SU-DHL-6 (cell line): ENCODE measurements at regions not wholly inside any gene's neighbourhood (a gene's known extent, or its start where the extent isn't known, plus 50 kb on each side); places are given as distances from the start of the nearest gene placed in this dataset.

Source experiments
- H2AFZ ChIP-seq: fragments of 200-600 bp; sonication (generic); 2 replicates; pipeline ENCODE4 v1.6.1; 2014; ENCODE audit warnings: low read depth, mild to moderate bottlenecking, moderate library complexity, mixed read lengths, antibody characterized with exemption, low read length; ENCODE audit not compliant: severe bottlenecking
- H3F3A ChIP-seq: fragments of 200-600 bp; shearing (Covaris generic); 2 replicates; pipeline ENCODE4 v1.6.0; 2016; ENCODE audit warnings: antibody characterized with exemption, mild to moderate bottlenecking; ENCODE audit not compliant: insufficient read depth
- H3K27ac ChIP-seq: fragments of 200-600 bp; sonication (generic); 2 replicates; pipeline ENCODE4 v1.5.1; 2016; ENCODE audit warnings: low read depth, mild to moderate bottlenecking, low read length, moderate library complexity, mixed read lengths
- H3K27me3 ChIP-seq: fragments of 200-600 bp; sonication (generic), shearing (Covaris generic); 2 replicates; pipeline ENCODE4 v1.6.0; 2014; ENCODE audit warnings: mild to moderate bottlenecking, low read length
- H3K36me3 ChIP-seq: fragments of 200-600 bp; sonication (generic); 2 replicates; pipeline ENCODE4 v1.6.1; 2014; ENCODE audit warnings: mild to moderate bottlenecking, low read length, mixed read lengths
- H3K4me2 ChIP-seq: fragments of 300-600, 200-600 bp; shearing (Covaris generic), sonication (generic); 2 replicates; pipeline ENCODE4 v1.6.0; 2014; ENCODE audit warnings: low read length, low read depth, mild to moderate bottlenecking; ENCODE audit not compliant: poor library complexity, severe bottlenecking
- H3K4me3 ChIP-seq: fragments of 200-600 bp; sonication (generic); 2 replicates; pipeline ENCODE4 v1.5.1; 2014; ENCODE audit warnings: antibody characterized with exemption, low read length, mild to moderate bottlenecking, mixed read lengths; ENCODE audit not compliant: insufficient read depth, poor library complexity, severe bottlenecking
- H3K79me2 ChIP-seq: fragments of 200-600 bp; sonication (generic); 2 replicates; pipeline ENCODE4 v1.6.1; 2014; ENCODE audit warnings: mild to moderate bottlenecking, low read length, moderate library complexity; ENCODE audit not compliant: insufficient read depth
- H3K9ac ChIP-seq: fragments of 200-600 bp; sonication (generic); 2 replicates; pipeline ENCODE4 v1.7.0; 2014; ENCODE audit warnings: mild to moderate bottlenecking, low read length
- H3K9me2 ChIP-seq: fragments of 200-600 bp; sonication (generic); replicated peaks from 2 replicates; pipeline ENCODE4 v1.6.1; 2014; ENCODE audit warnings: low read length; ENCODE audit not compliant: insufficient read depth
- H3K9me3 ChIP-seq: fragments of 200-600 bp; sonication (generic); 2 replicates; pipeline ENCODE4 v1.6.1; 2014; ENCODE audit warnings: low read length, mixed read lengths; ENCODE audit not compliant: insufficient read depth
- H4K20me1 ChIP-seq: fragments of 200-600 bp; sonication (generic); 2 replicates; pipeline ENCODE4 v1.6.1; 2014; ENCODE audit warnings: low read depth, mild to moderate bottlenecking, antibody characterized with exemption, low read length, moderate library complexity, mixed read lengths
- EZH2phosphoT487 ChIP-seq: fragments of 200-600 bp; sonication (generic), shearing (Covaris generic); conservative IDR thresholded peaks from 2 replicates; pipeline ENCODE4 v1.6.1; 2018; ENCODE audit warnings: mild to moderate bottlenecking, antibody characterized with exemption, low read length, moderate library complexity, mixed read lengths
- TF ChIP-seq, protein P1 (sequence below): fragments of 200-600 bp; sonication (generic); IDR thresholded peaks from one replicate; pipeline ENCODE4 v1.5.1; 2017; ENCODE audit warnings: antibody characterized with exemption, mild to moderate bottlenecking, low read length, moderate library complexity; ENCODE audit not compliant: insufficient read depth, poor library complexity, severe bottlenecking

DNA sequence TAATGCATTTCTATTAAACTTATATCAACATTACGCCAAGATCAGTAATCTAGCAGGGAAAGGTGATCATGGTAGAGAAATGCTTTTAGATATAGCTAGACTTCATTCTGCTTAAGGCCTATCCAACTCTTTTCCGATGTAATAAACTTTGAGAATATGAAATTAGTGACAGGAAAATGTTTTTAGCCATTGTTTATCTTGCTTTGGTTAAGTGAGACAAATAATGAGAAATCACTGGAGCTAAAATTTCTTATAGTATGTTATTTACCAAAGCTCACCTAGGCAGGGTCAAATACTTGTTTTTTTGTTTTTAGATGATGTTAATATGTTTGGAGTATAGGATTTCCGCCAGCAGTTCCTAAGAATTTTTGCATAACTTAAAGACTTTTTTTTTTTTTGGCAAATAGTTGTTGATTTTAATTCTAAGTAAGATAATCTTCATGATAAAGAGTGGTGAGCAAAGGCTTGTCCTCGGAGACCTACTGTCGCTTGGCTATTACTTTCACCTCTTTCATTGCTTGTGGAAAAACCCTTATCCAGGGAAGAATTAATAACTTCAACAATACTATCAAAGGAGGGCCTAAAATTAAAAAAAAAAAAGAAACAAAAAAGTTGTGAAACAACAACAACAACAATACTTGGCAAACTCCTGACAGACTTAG is 98.3 kb downstream of the SOX4 start:
- no peaks in the 10 kb centered on the region for H3K36me3 ChIP-seq
- TF ChIP-seq, protein P1, sequence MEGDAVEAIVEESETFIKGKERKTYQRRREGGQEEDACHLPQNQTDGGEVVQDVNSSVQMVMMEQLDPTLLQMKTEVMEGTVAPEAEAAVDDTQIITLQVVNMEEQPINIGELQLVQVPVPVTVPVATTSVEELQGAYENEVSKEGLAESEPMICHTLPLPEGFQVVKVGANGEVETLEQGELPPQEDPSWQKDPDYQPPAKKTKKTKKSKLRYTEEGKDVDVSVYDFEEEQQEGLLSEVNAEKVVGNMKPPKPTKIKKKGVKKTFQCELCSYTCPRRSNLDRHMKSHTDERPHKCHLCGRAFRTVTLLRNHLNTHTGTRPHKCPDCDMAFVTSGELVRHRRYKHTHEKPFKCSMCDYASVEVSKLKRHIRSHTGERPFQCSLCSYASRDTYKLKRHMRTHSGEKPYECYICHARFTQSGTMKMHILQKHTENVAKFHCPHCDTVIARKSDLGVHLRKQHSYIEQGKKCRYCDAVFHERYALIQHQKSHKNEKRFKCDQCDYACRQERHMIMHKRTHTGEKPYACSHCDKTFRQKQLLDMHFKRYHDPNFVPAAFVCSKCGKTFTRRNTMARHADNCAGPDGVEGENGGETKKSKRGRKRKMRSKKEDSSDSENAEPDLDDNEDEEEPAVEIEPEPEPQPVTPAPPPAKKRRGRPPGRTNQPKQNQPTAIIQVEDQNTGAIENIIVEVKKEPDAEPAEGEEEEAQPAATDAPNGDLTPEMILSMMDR, result no peak
- H2AFZ ChIP-seq, result no peak overlapping the region
- H3K9ac ChIP-seq, result no peak overlapping the region
- no peak overlapping the region for H3K27ac ChIP-seq
- H3K9me3 ChIP-seq, result no peaks in the 10 kb centered on the region
- H3F3A ChIP-seq, result no peaks in the 10 kb centered on the region
- no peaks in the 10 kb centered on the region for H4K20me1 ChIP-seq
- H3K27me3 ChIP-seq, result 0 out of 2 replicates have a peak, but pooled peaks cover under 1% of the 10 kb centered on the region
- no peak overlapping the region for H3K4me2 ChIP-seq
- no peaks in the 10 kb centered on the region for H3K79me2 ChIP-seq
- no peak overlapping the region for H3K4me3 ChIP-seq
- H3K9me2 ChIP-seq, result no peaks in the 10 kb centered on the region

DNA sequence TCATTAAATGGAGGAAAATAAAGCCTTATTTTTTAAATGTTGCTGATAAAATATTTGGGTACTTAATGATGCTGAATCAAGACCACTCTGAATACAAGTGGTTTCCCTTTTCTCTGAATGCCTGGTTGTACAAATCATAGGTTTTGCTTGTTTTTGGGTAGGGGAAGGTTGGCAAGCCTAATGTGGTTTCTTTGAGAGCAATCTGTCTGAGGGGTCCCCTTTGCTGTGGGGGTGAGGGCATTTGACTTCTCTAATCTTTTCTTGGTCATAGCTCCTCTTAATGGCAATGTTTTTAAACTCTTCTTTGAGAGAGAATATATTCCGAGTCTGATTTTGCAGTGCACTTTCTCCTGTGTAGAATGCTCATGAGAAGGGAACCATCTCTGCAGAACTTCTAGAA is 99.2 kb downstream of the SOX4 start:
- Histone ChIP-seq H3K79me2 (no peaks in the 10 kb centered on the region), H3K9ac (no peak overlapping the region), H3K36me3 (no peaks in the 10 kb centered on the region), H4K20me1 (no peaks in the 10 kb centered on the region), H2AFZ (no peak overlapping the region), H3F3A (no peaks in the 10 kb centered on the region), H3K27me3 (no peaks in the 10 kb centered on the region), H3K9me3 (no peaks in the 10 kb centered on the region), H3K4me3 (no peak overlapping the region), H3K9me2 (no peaks in the 10 kb centered on the region), H3K4me2 (no peak overlapping the region), H3K27ac (no peak overlapping the region)
- no peak for TF ChIP-seq EZH2phosphoT487
- TF ChIP-seq, protein P1, result no peak

DNA sequence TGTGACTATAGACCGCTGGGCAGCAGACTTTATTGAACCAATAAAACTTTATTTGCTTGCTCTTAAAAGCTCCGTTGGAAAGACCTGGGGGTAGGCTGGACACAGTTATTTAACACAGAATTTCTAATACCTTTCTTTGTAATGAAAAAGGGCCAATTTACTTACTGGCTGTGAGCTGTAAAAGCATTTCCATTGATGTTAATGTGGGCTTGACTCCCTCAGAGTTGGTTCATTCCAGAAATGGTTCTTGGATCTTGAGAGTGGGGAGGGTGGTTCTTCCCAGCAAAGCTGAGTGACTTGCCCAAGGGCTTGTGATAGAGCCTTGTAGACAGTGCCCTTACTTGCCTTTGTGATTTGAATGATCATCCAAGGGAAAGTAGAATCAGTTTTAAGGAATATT is 100.6 kb downstream of the SOX4 start:
- H3K27ac ChIP-seq, result no peak overlapping the region
- H3F3A ChIP-seq, result no peaks in the 10 kb centered on the region
- no peak overlapping the region for H3K4me2 ChIP-seq
- H3K9me2 ChIP-seq, result no peaks in the 10 kb centered on the region
- H3K9ac ChIP-seq, result no peak overlapping the region
- H3K9me3 ChIP-seq, result no peaks in the 10 kb centered on the region
- TF ChIP-seq, protein P1, result no peak
- no peak for TF ChIP-seq EZH2phosphoT487
- no peaks in the 10 kb centered on the region for H3K36me3 ChIP-seq
- no peak overlapping the region for H2AFZ ChIP-seq
- no peaks in the 10 kb centered on the region for H3K27me3 ChIP-seq
- H3K79me2 ChIP-seq, result no peaks in the 10 kb centered on the region
- H3K4me3 ChIP-seq, result no peak overlapping the region
- H4K20me1 ChIP-seq, result no peaks in the 10 kb centered on the region
